ENCODE measurements at regions not wholly inside any gene's neighbourhood (a gene's known extent, or its start where the extent isn't known, plus 50 kb on each side); places are given as distances from the start of the nearest gene placed in this dataset.

DNA sequence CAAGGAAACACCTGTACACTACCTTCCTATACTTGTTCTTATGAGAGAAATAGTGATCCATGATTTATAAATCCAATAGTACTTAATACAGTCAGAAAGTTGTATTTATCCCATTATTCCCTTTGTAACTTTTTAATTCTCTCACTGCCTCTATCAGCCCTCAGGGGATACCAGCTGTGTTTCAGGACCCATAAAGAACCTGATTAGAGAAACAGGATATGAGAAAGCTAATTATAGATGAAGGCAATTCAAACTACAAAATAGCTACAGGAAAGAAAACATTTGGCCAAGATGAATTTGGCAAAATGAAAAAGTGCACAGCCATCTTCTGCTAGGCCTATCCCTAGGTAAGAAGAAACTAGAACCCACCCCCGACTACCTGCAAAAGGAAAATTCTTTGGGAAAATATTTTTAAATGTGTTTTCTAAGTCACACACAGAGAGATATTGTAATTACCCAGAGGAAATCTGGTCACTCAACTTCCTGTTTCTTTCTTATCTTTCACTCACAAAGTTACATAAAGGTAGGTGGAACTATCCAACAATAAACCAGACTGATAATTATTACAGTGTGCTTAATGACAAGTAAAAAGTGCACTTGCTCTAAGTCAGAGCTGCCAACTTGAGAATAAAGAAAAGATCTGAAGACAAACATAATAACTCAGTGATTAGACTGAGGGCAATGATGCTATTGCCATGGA lies 836.5 kb upstream of the HTR2C start (continued):
- TF ChIP-seq RREB1 (CRISPR knock-in tag; IDR thresholded peaks at IDR 0.05) (no peak), ZC3H8 (IDR thresholded peaks at IDR 0.05) (no peak), ZNF431 (CRISPR knock-in tag; IDR thresholded peaks at IDR 0.05) (no peak), ZZZ3 (IDR thresholded peaks at IDR 0.05) (no peak), MIER1 (IDR thresholded peaks at IDR 0.05; ENCODE audit: low read depth) (no peak), ZNF197 (CRISPR knock-in tag; IDR thresholded peaks at IDR 0.05; ENCODE audit: low read depth) (no peak), ZBTB17 (CRISPR knock-in tag; IDR thresholded peaks at IDR 0.05) (no peak), ARID2 (IDR thresholded peaks at IDR 0.05) (no peak), HMG20A (CRISPR knock-in tag; conservative IDR thresholded peaks at IDR 0.05) (no peak), MCM3 (IDR thresholded peaks at IDR 0.05) (no peak), SMARCB1 (IDR thresholded peaks at IDR 0.05; ENCODE audit: insufficient read length, low read depth) (no peak), ZNF282 (CRISPR knock-in tag; IDR thresholded peaks at IDR 0.05) (no peak)

All from K562 (cell line).